Mesothelial cell of epicardium (in vitro differentiated cells): ENCODE measurements at regions not wholly inside any gene's neighbourhood (a gene's known extent, or its start where the extent isn't known, plus 50 kb on each side); places are given as distances from the start of the nearest gene placed in this dataset.

Experiments
- DNase-seq, 2 experiments: peaks; one replicate each; pipeline ENCODE4 v3.0.0; 2021; ENCODE audit warnings: low spot score in 2 of 2; ENCODE audit not compliant: unreplicated experiment in 2 of 2
- H3K27ac Mint-ChIP-seq: 2 replicates; pipeline ENCODE4 v1.8.0; 2021; ENCODE audit warnings: mixed read lengths
- H3K27me3 Mint-ChIP-seq: 2 replicates; pipeline ENCODE4 v1.8.0; 2021; ENCODE audit warnings: low read depth, mixed read lengths
- H3K36me3 Mint-ChIP-seq: 2 replicates; pipeline ENCODE4 v1.8.0; 2021; ENCODE audit warnings: mixed read lengths
- H3K4me1 Mint-ChIP-seq: 2 replicates; pipeline ENCODE4 v1.8.0; 2021; ENCODE audit warnings: mixed read lengths
- H3K4me3 Mint-ChIP-seq: 2 replicates; pipeline ENCODE4 v1.8.0; 2021; ENCODE audit warnings: mild to moderate bottlenecking, moderate library complexity, mixed read lengths
- H3K9me3 Mint-ChIP-seq: 2 replicates; pipeline ENCODE4 v1.8.0; 2021; ENCODE audit warnings: mixed read lengths
- CTCF ChIP-seq: fragments of 200-600 bp; sonication (generic); IDR thresholded peaks from one replicate; pipeline ENCODE4 v1.5.0; 2021; ENCODE audit warnings: antibody characterized with exemption; ENCODE audit not compliant: unreplicated experiment

GRCh38 chr2:238986491-238987351, 138.8 kb downstream of the TWIST2 start:
- DNase-seq: no peak

GRCh38 chr2:238987352-238987981, 139.6 kb downstream of the TWIST2 start:
- H3K27me3 Mint-ChIP-seq: peaks cover 2% of the 10 kb centered on the region
- no peaks in the 10 kb centered on the region for H3K36me3 Mint-ChIP-seq
- H3K4me3 Mint-ChIP-seq: no peak overlapping the region
- peaks cover 5% of the 10 kb centered on the region for H3K4me1 Mint-ChIP-seq
- H3K9me3 Mint-ChIP-seq: peaks cover 6% of the 10 kb centered on the region
- no peak for TF ChIP-seq CTCF
- no peak for DNase-seq
- no peak overlapping the region for H3K27ac Mint-ChIP-seq

More at GRCh38 chr2:238986491-238987351, 138.8 kb downstream of the TWIST2 start:
- H3K4me3 Mint-ChIP-seq: no peak overlapping the region
- peaks cover 2% of the 10 kb centered on the region for H3K27me3 Mint-ChIP-seq
- no peaks in the 10 kb centered on the region for H3K36me3 Mint-ChIP-seq
- TF ChIP-seq CTCF: no peak
- no peak overlapping the region for H3K27ac Mint-ChIP-seq
- peaks cover 6% of the 10 kb centered on the region for H3K9me3 Mint-ChIP-seq
- peaks cover 5% of the 10 kb centered on the region for H3K4me1 Mint-ChIP-seq

GRCh38 chr2:238988105-238988504, 140.2 kb downstream of the TWIST2 start:
- H3K27ac Mint-ChIP-seq: no peak overlapping the region
- H3K9me3 Mint-ChIP-seq: peaks cover 6% of the 10 kb centered on the region
- H3K4me1 Mint-ChIP-seq: peaks cover 5% of the 10 kb centered on the region
- peaks cover 2% of the 10 kb centered on the region for H3K27me3 Mint-ChIP-seq
- H3K36me3 Mint-ChIP-seq: no peaks in the 10 kb centered on the region
- TF ChIP-seq CTCF: no peak
- H3K4me3 Mint-ChIP-seq: no peak overlapping the region
- peak in 1 of 2 experiments; percentile 30 for DNase-seq

- Mint-ChIP-seq H3K4me3 (no peak overlapping the region), H3K9me3 (peaks cover 9% of the 10 kb centered on the region), H3K27ac (no peak overlapping the region), H3K4me1 (peaks cover 5% of the 10 kb centered on the region), H3K27me3 (peaks cover 2% of the 10 kb centered on the region), H3K36me3 (no peaks in the 10 kb centered on the region)
- no peak for TF ChIP-seq CTCF
- DNase-seq: peak in 1 of 2 experiments; percentile 36
Observed at GRCh38 chr2:238988752-238989151, 140.9 kb downstream of the TWIST2 start.

- DNase-seq: peak in 1 of 2 experiments; percentile 17
- H3K27ac Mint-ChIP-seq: no peak overlapping the region
- H3K4me1 Mint-ChIP-seq: peaks cover 5% of the 10 kb centered on the region
- H3K9me3 Mint-ChIP-seq: peaks cover 16% of the 10 kb centered on the region
- peaks cover 2% of the 10 kb centered on the region for H3K36me3 Mint-ChIP-seq
- TF ChIP-seq CTCF: no peak
- H3K4me3 Mint-ChIP-seq: no peak overlapping the region
- H3K27me3 Mint-ChIP-seq: peaks cover 2% of the 10 kb centered on the region
Observed at GRCh38 chr2:238989484-238989883, 141.6 kb downstream of the TWIST2 start.
